BJ (cell line): ENCODE measurements at regions not wholly inside any gene's neighbourhood (a gene's known extent, or its start where the extent isn't known, plus 50 kb on each side); places are given as distances from the start of the nearest gene placed in this dataset.
"Not testable (repeated sequence)": the region's sequence is repeated elsewhere in the genome, so short reads cannot be mapped to it uniquely, and the experiment has no call there.

Experiments
- CTCF ChIA-PET: fragments of 350-600 bp; formaldehyde crosslinking; extraction: SDS; loops from one replicate; lab custom pipeline; 2021; ENCODE audit warnings: antibody characterized with exemption, inconsistent platforms; lab: Yijun Ruan, JAX
- POLR2A ChIA-PET: fragments of 300-600 bp; sonication (Branson Sonifier 250); formaldehyde crosslinking; extraction: SDS; loops from one replicate; lab custom pipeline; 2021; ENCODE audit warnings: antibody characterized with exemption; lab: Charles Lee
- DNase-seq: peaks from one replicate; pipeline ENCODE4 v3.0.0-alpha.2; 2011; ENCODE audit warnings: low read depth
- H3K27me3 ChIP-seq: 2 replicates; pipeline ENCODE4 v1.6.0; 2011; ENCODE audit warnings: low read length; ENCODE audit not compliant: control insufficient read depth, insufficient read depth
- H3K36me3 ChIP-seq: 2 replicates; pipeline ENCODE4 v1.5.1; 2011; ENCODE audit warnings: low read length; ENCODE audit not compliant: control insufficient read depth, insufficient read depth
- H3K4me3 ChIP-seq: 2 replicates; pipeline ENCODE4 v1.5.1; 2011; ENCODE audit warnings: low read depth, mild to moderate bottlenecking, control low read depth, low read length
- TF ChIP-seq, protein P1 (sequence below): IDR thresholded peaks from 2 replicates; pipeline ENCODE4 v1.5.1; 2011; ENCODE audit warnings: low read depth, mild to moderate bottlenecking, control low read depth, inconsistent platforms, low read length, moderate library complexity; ENCODE audit not compliant: insufficient read depth

GRCh38 chr20:29876911-29877285 is 1380.6 kb upstream of the DEFB115 start:
- TF ChIP-seq, protein P1, sequence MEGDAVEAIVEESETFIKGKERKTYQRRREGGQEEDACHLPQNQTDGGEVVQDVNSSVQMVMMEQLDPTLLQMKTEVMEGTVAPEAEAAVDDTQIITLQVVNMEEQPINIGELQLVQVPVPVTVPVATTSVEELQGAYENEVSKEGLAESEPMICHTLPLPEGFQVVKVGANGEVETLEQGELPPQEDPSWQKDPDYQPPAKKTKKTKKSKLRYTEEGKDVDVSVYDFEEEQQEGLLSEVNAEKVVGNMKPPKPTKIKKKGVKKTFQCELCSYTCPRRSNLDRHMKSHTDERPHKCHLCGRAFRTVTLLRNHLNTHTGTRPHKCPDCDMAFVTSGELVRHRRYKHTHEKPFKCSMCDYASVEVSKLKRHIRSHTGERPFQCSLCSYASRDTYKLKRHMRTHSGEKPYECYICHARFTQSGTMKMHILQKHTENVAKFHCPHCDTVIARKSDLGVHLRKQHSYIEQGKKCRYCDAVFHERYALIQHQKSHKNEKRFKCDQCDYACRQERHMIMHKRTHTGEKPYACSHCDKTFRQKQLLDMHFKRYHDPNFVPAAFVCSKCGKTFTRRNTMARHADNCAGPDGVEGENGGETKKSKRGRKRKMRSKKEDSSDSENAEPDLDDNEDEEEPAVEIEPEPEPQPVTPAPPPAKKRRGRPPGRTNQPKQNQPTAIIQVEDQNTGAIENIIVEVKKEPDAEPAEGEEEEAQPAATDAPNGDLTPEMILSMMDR: no peak
- Histone ChIP-seq H3K36me3 (no peaks in the 10 kb centered on the region), H3K4me3 (no peak overlapping the region), H3K27me3 (no peaks in the 10 kb centered on the region)
- ChIA-PET POLR2A (no interaction called here), CTCF (no interaction called here)
- no peak for DNase-seq

- CTCF ChIA-PET, H3K27me3 ChIP-seq, H3K4me3 ChIP-seq, POLR2A ChIA-PET, DNase-seq, H3K36me3 ChIP-seq: not testable (repeated sequence)
Observed at GRCh38 chr20:29877411-29878280, 1379.8 kb upstream of the DEFB115 start.

DNA sequence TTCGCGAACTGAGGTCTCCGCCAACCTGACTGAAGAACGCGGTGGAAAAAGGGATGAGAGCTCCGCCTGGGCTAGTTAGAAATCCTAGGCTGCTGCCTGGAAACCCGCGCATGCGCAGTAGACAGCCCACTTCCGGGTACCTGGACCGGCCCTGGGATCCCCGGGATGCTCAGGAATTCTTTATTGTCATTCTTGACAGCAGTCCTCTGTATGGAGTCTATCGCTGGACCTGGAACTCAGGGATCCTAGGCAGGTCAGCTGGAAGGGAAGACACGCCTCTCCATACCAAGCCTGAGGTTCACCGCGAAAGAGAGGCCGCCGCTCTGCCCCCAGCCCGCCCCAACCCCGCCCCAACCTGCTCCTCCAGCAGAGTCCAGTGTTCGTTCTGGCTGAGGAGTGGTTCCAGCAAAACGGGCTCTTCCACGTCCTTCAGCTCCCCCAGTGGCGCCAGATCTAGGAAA is 1379.2 kb upstream of the DEFB115 start:
- H3K4me3 ChIP-seq: no peak overlapping the region
- TF ChIP-seq, protein P1: no peak
- H3K27me3 ChIP-seq: no peaks in the 10 kb centered on the region
- POLR2A ChIA-PET: no interaction called here
- no peak for DNase-seq
- no peaks in the 10 kb centered on the region for H3K36me3 ChIP-seq
- CTCF ChIA-PET: no interaction called here

DNA sequence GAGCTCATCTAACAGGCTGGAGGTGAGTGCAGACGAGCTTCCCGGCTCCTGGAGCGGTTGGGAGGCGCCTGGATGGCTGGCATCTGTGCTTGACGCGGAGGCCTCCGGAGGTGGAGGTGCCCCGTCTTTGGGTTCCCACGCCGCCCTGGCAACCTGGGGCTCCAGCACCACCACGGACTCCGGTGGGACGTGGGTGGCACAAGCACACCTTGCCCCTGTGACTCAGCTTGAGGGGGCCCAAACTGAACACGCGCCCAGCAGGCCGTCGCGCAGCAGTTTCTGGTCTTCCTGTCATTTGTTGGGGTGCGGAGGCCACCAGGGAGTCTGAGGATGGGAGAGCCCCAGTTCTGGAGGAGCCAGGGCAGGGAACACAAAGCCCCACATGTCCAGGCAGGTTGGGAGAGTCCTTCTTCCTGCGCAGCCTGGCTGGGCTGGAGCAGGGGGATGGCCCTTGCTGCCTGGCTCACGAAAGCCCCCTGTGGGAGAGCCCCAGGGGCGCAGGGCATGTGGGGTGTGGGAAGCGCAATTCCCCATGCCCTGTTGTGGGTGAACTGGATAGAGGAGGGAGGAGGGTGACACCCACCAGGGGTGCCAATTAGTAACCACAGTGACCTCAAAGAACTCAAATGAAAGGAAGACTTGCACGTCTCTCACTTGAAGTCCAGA is 1378.6 kb upstream of the DEFB115 start:
- no peaks in the 10 kb centered on the region for H3K36me3 ChIP-seq
- ChIA-PET CTCF (no interaction called here), POLR2A (no interaction called here)
- DNase-seq: no peak
- no peak overlapping the region for H3K4me3 ChIP-seq
- H3K27me3 ChIP-seq: no peaks in the 10 kb centered on the region
- TF ChIP-seq, protein P1: no peak

GRCh38 chr20:29881107-29881506 is 1376.4 kb upstream of the DEFB115 start:
- H3K4me3 ChIP-seq, H3K27me3 ChIP-seq, POLR2A ChIA-PET, DNase-seq, CTCF ChIA-PET, H3K36me3 ChIP-seq: not testable (repeated sequence)

GRCh38 chr20:29883514-29884219 is 1373.8 kb upstream of the DEFB115 start:
- H3K4me3 ChIP-seq, H3K36me3 ChIP-seq, H3K27me3 ChIP-seq, DNase-seq, CTCF ChIA-PET, POLR2A ChIA-PET: not testable (repeated sequence)

GRCh38 chr20:29884322-29884721 is 1373.1 kb upstream of the DEFB115 start:
- CTCF ChIA-PET, POLR2A ChIA-PET, H3K4me3 ChIP-seq, H3K36me3 ChIP-seq, DNase-seq, H3K27me3 ChIP-seq: not testable (repeated sequence)

DNA sequence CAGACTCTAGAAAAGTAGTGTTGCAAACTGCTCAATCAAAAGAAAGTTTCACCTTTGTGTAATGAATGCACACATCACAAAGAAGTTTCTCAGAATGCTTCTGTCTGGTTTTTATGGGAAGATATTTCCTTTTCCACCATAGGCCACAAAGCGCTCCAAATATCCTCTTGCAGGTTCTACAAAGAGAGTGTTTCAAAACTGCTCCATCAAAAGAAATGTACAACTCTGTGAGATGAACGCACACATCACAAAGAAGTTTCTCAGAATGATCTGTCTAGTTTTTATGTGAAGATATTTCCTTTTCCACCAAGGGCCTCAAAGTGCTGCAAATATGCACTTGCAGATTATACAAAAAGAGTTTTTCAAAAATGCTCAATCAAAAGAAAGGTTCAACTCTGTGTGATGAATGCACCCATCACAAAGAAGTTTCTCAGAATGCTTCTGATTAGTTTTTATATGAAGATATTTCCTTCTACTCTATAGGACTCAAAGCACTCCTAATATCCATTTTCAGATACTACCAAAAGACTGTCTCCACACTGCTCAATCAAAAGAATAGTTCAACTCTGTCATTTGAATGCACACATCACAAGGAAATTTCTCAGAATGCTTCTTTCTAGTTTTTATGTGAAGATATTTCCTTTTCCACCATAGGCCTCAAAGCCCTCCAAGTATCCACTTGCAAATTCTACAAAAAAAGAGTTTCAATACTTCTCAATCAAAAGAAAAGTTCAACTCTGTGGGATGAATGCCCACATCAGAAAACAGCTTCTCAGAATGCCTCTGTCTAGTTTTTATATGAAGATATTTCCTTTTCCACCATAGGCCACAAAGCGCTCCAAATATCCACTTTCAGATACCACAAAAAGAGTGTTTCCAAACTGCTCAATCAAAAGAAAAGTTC is 1371.9 kb upstream of the DEFB115 start:
- H3K27me3 ChIP-seq, POLR2A ChIA-PET, DNase-seq, H3K4me3 ChIP-seq, H3K36me3 ChIP-seq: not testable (repeated sequence)
- CTCF ChIA-PET: interaction anchor here (1.0 kb wide), 1 partner anchor 622 kb away, joined by 3 read pairs; no protein-coding TSS in a partner anchor

- H3K27me3 ChIP-seq, DNase-seq, H3K36me3 ChIP-seq, POLR2A ChIA-PET, H3K4me3 ChIP-seq, CTCF ChIA-PET: not testable (repeated sequence)
Observed at GRCh38 chr20:29891555-29891954, 1365.9 kb upstream of the DEFB115 start.
